ENCODE measurements at regions not wholly inside any gene's neighbourhood (a gene's known extent, or its start where the extent isn't known, plus 50 kb on each side); places are given as distances from the start of the nearest gene placed in this dataset.

DNA sequence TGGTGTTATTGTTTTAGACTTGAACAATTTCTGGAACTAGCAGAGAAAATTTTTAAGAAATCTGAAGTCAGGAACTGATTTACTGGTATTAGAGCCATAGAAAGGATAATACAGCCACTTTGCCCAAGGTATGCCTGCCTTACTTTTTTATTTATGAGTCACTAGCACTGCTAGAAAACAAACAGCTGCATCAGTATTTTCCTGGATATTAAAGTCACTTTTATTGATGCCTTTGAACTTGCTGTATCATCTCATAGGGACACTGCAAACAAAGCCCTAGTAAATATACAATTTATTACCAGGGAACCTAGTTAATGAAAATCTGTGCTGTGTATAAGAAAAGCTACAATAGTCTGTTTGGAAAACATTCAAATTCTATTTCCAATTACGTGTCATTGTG, 490.8 kb upstream of the TMPRSS15 start:
- ChIA-PET POLR2A (no interaction called here), CTCF (no interaction called here)
- no peak for TF ChIP-seq LEF1 (IDR thresholded peaks at IDR 0.05; ENCODE audit: borderline replicate concordance)
- TF ChIP-seq TARDBP (IDR thresholded peaks at IDR 0.05): no peak
- TF ChIP-seq ZNF384 (IDR thresholded peaks at IDR 0.05): no peak
- no peak for TF ChIP-seq SUZ12 (IDR thresholded peaks at IDR 0.05)
- TF ChIP-seq ARNT (IDR thresholded peaks at IDR 0.05): no peak
- no peak for TF ChIP-seq L3MBTL2 (conservative IDR thresholded peaks at IDR 0.05)
- TF ChIP-seq BHLHE40 (IDR thresholded peaks at IDR 0.05; ENCODE audit: borderline replicate concordance): no peak
- TF ChIP-seq CTBP1 (IDR thresholded peaks at IDR 0.05; ENCODE audit: borderline replicate concordance): no peak
- no peak for TF ChIP-seq NFRKB (IDR thresholded peaks at IDR 0.05)
- no peak for TF ChIP-seq FOXM1 (IDR thresholded peaks at IDR 0.05; ENCODE audit: borderline replicate concordance)
- TF ChIP-seq SP1 (IDR thresholded peaks at IDR 0.05): no peak
- TF ChIP-seq FOXA1 (IDR thresholded peaks at IDR 0.05): no peak
- TF ChIP-seq, protein P1, sequence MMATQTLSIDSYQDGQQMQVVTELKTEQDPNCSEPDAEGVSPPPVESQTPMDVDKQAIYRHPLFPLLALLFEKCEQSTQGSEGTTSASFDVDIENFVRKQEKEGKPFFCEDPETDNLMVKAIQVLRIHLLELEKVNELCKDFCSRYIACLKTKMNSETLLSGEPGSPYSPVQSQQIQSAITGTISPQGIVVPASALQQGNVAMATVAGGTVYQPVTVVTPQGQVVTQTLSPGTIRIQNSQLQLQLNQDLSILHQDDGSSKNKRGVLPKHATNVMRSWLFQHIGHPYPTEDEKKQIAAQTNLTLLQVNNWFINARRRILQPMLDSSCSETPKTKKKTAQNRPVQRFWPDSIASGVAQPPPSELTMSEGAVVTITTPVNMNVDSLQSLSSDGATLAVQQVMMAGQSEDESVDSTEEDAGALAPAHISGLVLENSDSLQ (IDR thresholded peaks at IDR 0.05): no peak
- no peak for TF ChIP-seq FOXK2 (IDR thresholded peaks at IDR 0.05)
- no peak for TF ChIP-seq ELF4 (IDR thresholded peaks at IDR 0.05)
- DNase-seq (ENCODE audit: extremely low spot score): no peak

DNA sequence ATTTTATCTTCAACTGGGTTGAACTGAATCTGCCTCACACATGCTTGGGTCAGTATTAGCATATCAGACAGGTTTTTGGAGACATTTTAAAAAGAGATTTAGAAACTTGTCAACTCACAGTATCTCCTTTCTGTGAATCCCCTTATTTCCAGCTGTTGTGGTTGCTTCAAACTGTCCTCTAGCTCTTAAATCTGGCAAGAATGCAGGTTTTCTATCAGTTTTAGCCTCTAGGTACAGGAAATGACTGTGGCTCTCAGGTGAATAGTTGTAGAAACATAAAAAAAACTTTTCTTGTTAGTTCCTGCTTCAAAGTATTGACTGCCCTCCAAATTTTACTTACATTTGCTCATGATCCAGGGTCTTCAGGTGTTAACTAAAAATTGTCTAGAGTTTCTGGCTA, 495.7 kb upstream of the TMPRSS15 start:
- no peak for DNase-seq (ENCODE audit: extremely low spot score)
- CTCF ChIA-PET: no interaction called here
- POLR2A ChIA-PET: no interaction called here
- TF ChIP-seq SP1 (IDR thresholded peaks at IDR 0.05): no peak
- TF ChIP-seq SUZ12 (IDR thresholded peaks at IDR 0.05): no peak
- TF ChIP-seq, protein P1 (IDR thresholded peaks at IDR 0.05): no peak

DNA sequence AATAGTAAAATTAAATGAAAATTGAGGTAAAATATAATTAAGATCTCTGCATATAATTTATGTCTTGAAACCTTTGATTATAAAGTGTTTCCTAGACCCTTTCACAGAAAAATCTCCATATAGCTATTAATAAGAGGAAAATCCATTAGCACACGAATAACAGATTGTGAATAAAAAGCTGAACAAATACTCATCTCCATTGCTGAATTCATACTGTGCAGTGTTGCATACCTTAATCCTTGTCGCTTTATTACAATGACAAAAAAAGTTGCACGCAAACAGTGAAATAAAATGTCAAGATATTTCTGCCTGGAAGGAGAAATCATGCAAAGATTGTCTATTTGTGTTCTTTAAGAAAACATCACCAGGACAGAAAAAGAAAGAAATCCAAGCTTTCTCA, 499.1 kb upstream of the TMPRSS15 start:
- no peak for DNase-seq (ENCODE audit: extremely low spot score)
- ChIA-PET CTCF (no interaction called here), POLR2A (no interaction called here)
- no peak for TF ChIP-seq L3MBTL2 (conservative IDR thresholded peaks at IDR 0.05)
- TF ChIP-seq CTBP1 (IDR thresholded peaks at IDR 0.05; ENCODE audit: borderline replicate concordance): no peak
- TF ChIP-seq, protein P1 (IDR thresholded peaks at IDR 0.05): no peak
- TF ChIP-seq LEF1 (IDR thresholded peaks at IDR 0.05; ENCODE audit: borderline replicate concordance): no peak
- no peak for TF ChIP-seq ARNT (IDR thresholded peaks at IDR 0.05)
- no peak for TF ChIP-seq TARDBP (IDR thresholded peaks at IDR 0.05)
- no peak for TF ChIP-seq HDGF (IDR thresholded peaks at IDR 0.05; ENCODE audit: borderline replicate concordance)
- no peak for TF ChIP-seq FOXM1 (IDR thresholded peaks at IDR 0.05; ENCODE audit: borderline replicate concordance)
- TF ChIP-seq FOXK2 (IDR thresholded peaks at IDR 0.05): no peak
- TF ChIP-seq SP1 (IDR thresholded peaks at IDR 0.05): no peak
- no peak for TF ChIP-seq ZNF384 (IDR thresholded peaks at IDR 0.05)
- TF ChIP-seq BHLHE40 (IDR thresholded peaks at IDR 0.05; ENCODE audit: borderline replicate concordance): no peak
- TF ChIP-seq NFRKB (IDR thresholded peaks at IDR 0.05): no peak

DNA sequence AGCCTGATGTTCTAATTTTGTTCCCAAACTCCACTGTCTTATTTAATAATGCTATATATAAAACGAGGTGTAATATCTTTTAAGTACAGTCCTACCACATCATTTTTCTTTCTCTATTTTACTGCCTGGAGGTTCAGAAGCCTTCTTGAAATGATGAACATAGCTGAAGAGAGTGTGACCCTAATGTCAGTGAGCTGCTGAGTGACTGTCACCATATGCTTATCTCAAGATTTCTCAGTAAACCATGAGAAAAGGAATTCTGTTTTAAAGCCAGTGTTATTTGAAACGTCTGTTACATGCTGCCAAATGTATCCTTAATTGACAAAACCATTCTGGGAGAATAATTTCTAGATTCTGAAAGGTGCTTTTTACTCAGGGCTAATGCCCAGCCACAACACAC, 503.5 kb upstream of the TMPRSS15 start:
- CTCF ChIA-PET: no interaction called here
- POLR2A ChIA-PET: no interaction called here
- no peak for TF ChIP-seq L3MBTL2 (conservative IDR thresholded peaks at IDR 0.05)
- no peak for TF ChIP-seq ELF4 (IDR thresholded peaks at IDR 0.05)
- TF ChIP-seq CTBP1 (IDR thresholded peaks at IDR 0.05; ENCODE audit: borderline replicate concordance): no peak
- no peak for TF ChIP-seq FOXA1 (IDR thresholded peaks at IDR 0.05)
- no peak for TF ChIP-seq BHLHE40 (IDR thresholded peaks at IDR 0.05; ENCODE audit: borderline replicate concordance)
- no peak for DNase-seq (ENCODE audit: extremely low spot score)

DNA sequence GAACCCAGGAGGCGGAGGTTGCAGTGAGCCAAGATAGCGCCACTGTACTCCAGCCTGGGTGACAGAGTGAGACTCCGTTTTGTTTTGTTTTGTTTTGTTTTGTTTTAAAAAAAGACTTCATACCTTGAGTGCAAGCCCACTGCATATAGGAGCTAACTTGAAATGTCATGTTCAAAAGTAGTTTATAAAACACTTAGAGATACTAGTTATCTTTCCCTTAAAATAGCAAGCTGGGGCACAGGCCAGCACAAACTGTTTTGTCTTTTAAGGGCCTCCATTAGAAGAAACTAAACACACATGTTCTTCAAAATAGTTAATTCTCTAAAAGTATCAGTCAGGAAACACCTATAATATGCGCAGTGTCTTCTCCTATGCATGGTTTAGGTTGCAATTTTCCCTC, 505.1 kb upstream of the TMPRSS15 start:
- DNase-seq (ENCODE audit: extremely low spot score): no peak
- CTCF ChIA-PET: no interaction called here
- TF ChIP-seq, protein P1 (IDR thresholded peaks at IDR 0.05): no peak
- TF ChIP-seq SUZ12 (IDR thresholded peaks at IDR 0.05) (no peak), TARDBP (IDR thresholded peaks at IDR 0.05) (no peak), LEF1 (IDR thresholded peaks at IDR 0.05; ENCODE audit: borderline replicate concordance) (no peak), SP1 (IDR thresholded peaks at IDR 0.05) (no peak), NFRKB (IDR thresholded peaks at IDR 0.05) (no peak), FOXM1 (IDR thresholded peaks at IDR 0.05; ENCODE audit: borderline replicate concordance) (no peak), ELF4 (IDR thresholded peaks at IDR 0.05) (no peak), ARNT (IDR thresholded peaks at IDR 0.05) (no peak)
- POLR2A ChIA-PET: no interaction called here

DNA sequence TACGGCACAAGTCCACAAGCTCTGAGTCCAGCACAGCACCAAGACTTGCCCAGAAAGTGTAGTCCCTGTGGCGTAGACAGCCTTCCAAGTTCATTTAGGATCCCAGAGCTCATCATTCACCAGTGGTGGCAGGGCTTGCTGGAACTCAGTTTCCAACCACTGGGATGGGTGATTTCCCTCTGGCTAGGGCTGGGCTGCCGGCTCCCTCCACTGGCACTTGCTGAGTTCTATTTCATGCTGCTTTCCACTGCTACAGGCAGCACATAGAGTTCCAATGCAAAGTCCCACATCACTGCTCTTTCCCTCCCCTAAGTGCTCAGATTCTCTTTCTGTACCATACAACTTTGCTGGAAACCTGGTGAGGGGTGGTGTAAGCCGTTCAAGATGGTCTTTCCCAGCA, 510.3 kb upstream of the TMPRSS15 start:
- DNase-seq (ENCODE audit: extremely low spot score): no peak
- ChIA-PET CTCF (no interaction called here), POLR2A (no interaction called here)
- no peak for TF ChIP-seq FOXK2 (IDR thresholded peaks at IDR 0.05)
- TF ChIP-seq SUZ12 (IDR thresholded peaks at IDR 0.05): no peak
- no peak for TF ChIP-seq NFRKB (IDR thresholded peaks at IDR 0.05)
- no peak for TF ChIP-seq ELF4 (IDR thresholded peaks at IDR 0.05)
- TF ChIP-seq LEF1 (IDR thresholded peaks at IDR 0.05; ENCODE audit: borderline replicate concordance): no peak
- TF ChIP-seq, protein P1 (IDR thresholded peaks at IDR 0.05): no peak
- TF ChIP-seq BHLHE40 (IDR thresholded peaks at IDR 0.05; ENCODE audit: borderline replicate concordance): no peak
- TF ChIP-seq L3MBTL2 (conservative IDR thresholded peaks at IDR 0.05): no peak
- no peak for TF ChIP-seq TARDBP (IDR thresholded peaks at IDR 0.05)
- no peak for TF ChIP-seq HDGF (IDR thresholded peaks at IDR 0.05; ENCODE audit: borderline replicate concordance)
- no peak for TF ChIP-seq FOXM1 (IDR thresholded peaks at IDR 0.05; ENCODE audit: borderline replicate concordance)

Measured in HEK293T (cell line).